ENCODE measurements at regions not wholly inside any gene's neighbourhood (a gene's known extent, or its start where the extent isn't known, plus 50 kb on each side); places are given as distances from the start of the nearest gene placed in this dataset.

DNA sequence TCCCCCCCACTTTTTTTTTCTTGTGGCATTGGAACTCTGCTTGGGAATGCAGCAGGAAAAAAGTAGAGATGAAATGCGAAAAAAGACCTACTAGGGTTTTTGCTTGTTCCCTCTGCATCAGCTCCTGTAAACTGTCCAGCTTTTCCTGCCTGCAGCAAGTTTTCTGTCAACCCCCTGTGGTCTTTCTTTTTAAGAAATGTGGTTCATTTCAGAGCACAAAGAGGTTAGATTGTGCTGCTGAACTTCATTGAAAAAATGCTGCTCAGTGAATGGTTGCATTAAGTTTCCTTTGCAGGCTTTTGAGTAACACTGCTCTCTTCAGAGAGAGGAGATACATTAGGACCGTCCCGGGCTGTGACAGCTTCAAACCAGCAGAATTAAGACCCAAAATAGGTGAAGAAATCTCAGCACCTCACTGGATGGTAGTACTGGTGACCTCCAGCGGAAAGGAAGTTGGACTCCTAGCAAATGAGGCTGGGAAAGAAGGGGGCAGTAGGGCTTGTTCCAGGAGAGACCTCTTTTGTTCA, 80.7 kb downstream of the NDUFS5 start (continued):
- no peak for TF ChIP-seq ZNF76 (tag by site-specific recombination; IDR thresholded peaks at IDR 0.05; ENCODE audit: borderline replicate concordance, low read depth)

DNA sequence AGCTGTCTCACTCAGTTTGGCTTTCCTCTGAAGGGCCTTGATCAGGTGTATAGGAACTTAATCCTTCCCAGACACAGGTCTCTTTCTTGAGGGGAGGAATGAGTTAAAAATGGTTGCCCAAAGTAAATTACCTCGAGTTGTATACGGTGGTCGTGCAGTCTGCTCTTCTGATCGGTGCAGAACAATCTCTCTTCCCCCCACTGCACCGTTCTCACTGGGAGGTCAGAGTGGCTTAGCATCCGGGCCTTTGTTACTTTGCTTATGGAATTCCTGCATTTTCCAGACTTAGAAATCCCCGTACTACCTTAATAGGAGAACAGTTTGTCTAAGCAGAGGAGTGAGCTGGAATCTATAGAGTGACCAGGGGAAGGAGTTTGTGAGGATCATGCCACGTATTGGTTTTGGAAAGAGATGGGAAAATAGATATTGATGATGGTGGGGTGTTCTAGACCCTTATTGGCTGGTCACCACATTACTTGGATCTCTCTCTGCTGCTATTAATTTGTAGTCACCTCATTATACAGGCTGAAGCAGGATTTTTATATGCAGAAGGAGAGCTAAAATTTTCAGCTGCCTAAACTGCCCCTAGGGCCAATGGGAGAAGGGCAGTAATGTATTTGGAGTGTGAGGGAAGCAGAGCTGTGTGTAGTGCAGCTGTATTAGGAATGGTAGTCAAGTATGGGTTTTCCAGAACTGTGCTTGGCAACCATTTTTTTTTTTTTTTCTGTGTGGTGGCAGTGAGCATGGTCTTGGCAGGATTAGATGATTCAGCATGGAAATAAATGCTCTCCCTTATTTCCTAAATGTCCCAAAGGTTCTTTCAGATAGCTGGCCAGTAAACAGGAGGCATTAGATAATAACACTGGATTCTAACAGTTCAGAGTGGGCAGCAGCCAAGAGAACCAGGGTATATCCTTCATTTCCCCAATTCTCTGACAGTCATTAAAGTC, 81.5 kb downstream of the NDUFS5 start:
- Histone ChIP-seq H3K27ac (ENCODE audit: extremely low read depth, low read depth, low read length) (peak overlapping the region; percentile 95; the same call in 1 of the 2 replicates), H3K4me1 (ENCODE audit: control insufficient read depth, insufficient read depth, low read length) (peaks cover 21% of the 10 kb centered on the region), H3K4me3 (ENCODE audit: low read depth, low read length) (peak overlapping the region; percentile 72), H3K9me3 (ENCODE audit: control insufficient read depth, insufficient read depth, low read depth, low read length) (no peaks in the 10 kb centered on the region), H3K36me3 (ENCODE audit: control insufficient read depth in 2 of 2, insufficient read depth in 1 of 2, low read length in 2 of 2) (no peaks in the 10 kb centered on the region)
- TF ChIP-seq ZBTB17 (tag by site-specific recombination; IDR thresholded peaks at IDR 0.05), result 0 out of 2 replicates have a peak, but pooled peaks have one; percentile 46
- no peak for TF ChIP-seq ZFP37 (tag by site-specific recombination; IDR thresholded peaks at IDR 0.05)
- TF ChIP-seq, protein P1, sequence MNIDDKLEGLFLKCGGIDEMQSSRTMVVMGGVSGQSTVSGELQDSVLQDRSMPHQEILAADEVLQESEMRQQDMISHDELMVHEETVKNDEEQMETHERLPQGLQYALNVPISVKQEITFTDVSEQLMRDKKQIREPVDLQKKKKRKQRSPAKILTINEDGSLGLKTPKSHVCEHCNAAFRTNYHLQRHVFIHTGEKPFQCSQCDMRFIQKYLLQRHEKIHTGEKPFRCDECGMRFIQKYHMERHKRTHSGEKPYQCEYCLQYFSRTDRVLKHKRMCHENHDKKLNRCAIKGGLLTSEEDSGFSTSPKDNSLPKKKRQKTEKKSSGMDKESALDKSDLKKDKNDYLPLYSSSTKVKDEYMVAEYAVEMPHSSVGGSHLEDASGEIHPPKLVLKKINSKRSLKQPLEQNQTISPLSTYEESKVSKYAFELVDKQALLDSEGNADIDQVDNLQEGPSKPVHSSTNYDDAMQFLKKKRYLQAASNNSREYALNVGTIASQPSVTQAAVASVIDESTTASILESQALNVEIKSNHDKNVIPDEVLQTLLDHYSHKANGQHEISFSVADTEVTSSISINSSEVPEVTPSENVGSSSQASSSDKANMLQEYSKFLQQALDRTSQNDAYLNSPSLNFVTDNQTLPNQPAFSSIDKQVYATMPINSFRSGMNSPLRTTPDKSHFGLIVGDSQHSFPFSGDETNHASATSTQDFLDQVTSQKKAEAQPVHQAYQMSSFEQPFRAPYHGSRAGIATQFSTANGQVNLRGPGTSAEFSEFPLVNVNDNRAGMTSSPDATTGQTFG (tag by site-specific recombination; IDR thresholded peaks at IDR 0.05; ENCODE audit: borderline replicate concordance), result no peak
- TF ChIP-seq, protein P2, sequence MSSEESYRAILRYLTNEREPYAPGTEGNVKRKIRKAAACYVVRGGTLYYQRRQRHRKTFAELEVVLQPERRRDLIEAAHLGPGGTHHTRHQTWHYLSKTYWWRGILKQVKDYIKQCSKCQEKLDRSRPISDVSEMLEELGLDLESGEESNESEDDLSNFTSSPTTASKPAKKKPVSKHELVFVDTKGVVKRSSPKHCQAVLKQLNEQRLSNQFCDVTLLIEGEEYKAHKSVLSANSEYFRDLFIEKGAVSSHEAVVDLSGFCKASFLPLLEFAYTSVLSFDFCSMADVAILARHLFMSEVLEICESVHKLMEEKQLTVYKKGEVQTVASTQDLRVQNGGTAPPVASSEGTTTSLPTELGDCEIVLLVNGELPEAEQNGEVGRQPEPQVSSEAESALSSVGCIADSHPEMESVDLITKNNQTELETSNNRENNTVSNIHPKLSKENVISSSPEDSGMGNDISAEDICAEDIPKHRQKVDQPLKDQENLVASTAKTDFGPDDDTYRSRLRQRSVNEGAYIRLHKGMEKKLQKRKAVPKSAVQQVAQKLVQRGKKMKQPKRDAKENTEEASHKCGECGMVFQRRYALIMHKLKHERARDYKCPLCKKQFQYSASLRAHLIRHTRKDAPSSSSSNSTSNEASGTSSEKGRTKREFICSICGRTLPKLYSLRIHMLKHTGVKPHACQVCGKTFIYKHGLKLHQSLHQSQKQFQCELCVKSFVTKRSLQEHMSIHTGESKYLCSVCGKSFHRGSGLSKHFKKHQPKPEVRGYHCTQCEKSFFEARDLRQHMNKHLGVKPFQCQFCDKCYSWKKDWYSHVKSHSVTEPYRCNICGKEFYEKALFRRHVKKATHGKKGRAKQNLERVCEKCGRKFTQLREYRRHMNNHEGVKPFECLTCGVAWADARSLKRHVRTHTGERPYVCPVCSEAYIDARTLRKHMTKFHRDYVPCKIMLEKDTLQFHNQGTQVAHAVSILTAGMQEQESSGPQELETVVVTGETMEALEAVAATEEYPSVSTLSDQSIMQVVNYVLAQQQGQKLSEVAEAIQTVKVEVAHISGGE (tag by site-specific recombination; conservative IDR thresholded peaks at IDR 0.05; ENCODE audit: low read depth), result 0 out of 2 replicates have a peak, but pooled peaks have one; percentile 22
- TF ChIP-seq ZNF335 (tag by site-specific recombination; conservative IDR thresholded peaks at IDR 0.05), result peak; percentile 36
- no peak for TF ChIP-seq ZNF792 (tag by site-specific recombination; IDR thresholded peaks at IDR 0.05)
- TF ChIP-seq ZNF600 (tag by site-specific recombination; IDR thresholded peaks at IDR 0.05), result peak; percentile 68
- TF ChIP-seq IKZF3 (tag by site-specific recombination; IDR thresholded peaks at IDR 0.05), result 0 out of 2 replicates have a peak, but pooled peaks have one; percentile 7
- TF ChIP-seq GLIS1 (tag by site-specific recombination; IDR thresholded peaks at IDR 0.05), result peak; percentile 65
- CTCF ChIA-PET, result interaction anchor here (0.5 to 4.8 kb wide), 12 partner anchors 9 to 346 kb away, joined by 3 to 46 read pairs (median 3); no protein-coding TSS in a partner anchor
- POLR2A ChIA-PET, result interaction anchor here (0.7 to 1.4 kb wide), 4 partner anchors 35 to 160 kb away, joined by 3 to 5 read pairs (median 4); partner anchors contain the start of gene MACF1

DNA sequence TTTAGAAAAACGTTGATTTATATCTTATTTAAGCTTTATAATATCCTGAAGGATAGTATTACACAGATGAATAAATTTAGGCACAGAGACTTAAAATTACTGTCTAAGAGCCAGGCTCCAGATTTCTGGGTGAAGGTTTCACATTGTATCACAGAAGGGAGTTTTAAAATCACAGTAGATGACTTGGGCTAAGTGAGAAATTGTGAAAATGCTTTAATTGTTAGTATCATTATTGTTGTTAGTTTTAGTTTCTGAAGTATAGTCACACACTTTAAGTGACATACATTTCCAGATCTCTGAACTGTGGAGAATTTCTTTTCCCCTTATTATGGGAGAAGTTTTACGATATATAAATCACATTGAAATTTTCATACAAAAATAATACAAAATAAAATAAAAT, 83.5 kb downstream of the NDUFS5 start:
- ChIA-PET POLR2A (interaction anchor here (0.6 kb wide), 1 partner anchor 74 kb away, joined by 3 read pairs; no protein-coding TSS in a partner anchor), CTCF (interaction anchor here (0.6 to 4.8 kb wide), 7 partner anchors 18 to 613 kb away, joined by 3 to 46 read pairs (median 3); no protein-coding TSS in a partner anchor)
- Histone ChIP-seq H3K9me3 (ENCODE audit: control insufficient read depth, insufficient read depth, low read depth, low read length) (no peaks in the 10 kb centered on the region), H3K27ac (ENCODE audit: extremely low read depth, low read depth, low read length) (no peak overlapping the region), H3K36me3 (ENCODE audit: control insufficient read depth in 2 of 2, insufficient read depth in 1 of 2, low read length in 2 of 2) (no peaks in the 10 kb centered on the region), H3K4me3 (ENCODE audit: low read depth, low read length) (no peak overlapping the region), H3K4me1 (ENCODE audit: control insufficient read depth, insufficient read depth, low read length) (peaks cover 10% of the 10 kb centered on the region)
- TF ChIP-seq ZBTB48 (tag by site-specific recombination; IDR thresholded peaks at IDR 0.05), result no peak
- TF ChIP-seq ZNF223 (tag by site-specific recombination; IDR thresholded peaks at IDR 0.05), result no peak
- TF ChIP-seq, protein P3, sequence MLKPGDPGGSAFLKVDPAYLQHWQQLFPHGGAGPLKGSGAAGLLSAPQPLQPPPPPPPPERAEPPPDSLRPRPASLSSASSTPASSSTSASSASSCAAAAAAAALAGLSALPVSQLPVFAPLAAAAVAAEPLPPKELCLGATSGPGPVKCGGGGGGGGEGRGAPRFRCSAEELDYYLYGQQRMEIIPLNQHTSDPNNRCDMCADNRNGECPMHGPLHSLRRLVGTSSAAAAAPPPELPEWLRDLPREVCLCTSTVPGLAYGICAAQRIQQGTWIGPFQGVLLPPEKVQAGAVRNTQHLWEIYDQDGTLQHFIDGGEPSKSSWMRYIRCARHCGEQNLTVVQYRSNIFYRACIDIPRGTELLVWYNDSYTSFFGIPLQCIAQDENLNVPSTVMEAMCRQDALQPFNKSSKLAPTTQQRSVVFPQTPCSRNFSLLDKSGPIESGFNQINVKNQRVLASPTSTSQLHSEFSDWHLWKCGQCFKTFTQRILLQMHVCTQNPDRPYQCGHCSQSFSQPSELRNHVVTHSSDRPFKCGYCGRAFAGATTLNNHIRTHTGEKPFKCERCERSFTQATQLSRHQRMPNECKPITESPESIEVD (tag by site-specific recombination; IDR thresholded peaks at IDR 0.05), result peak; percentile 38; the same call in 1 of the 2 replicates
